MM.1S (cell line): ENCODE measurements at regions not wholly inside any gene's neighbourhood (a gene's known extent, or its start where the extent isn't known, plus 50 kb on each side); places are given as distances from the start of the nearest gene placed in this dataset.

Source experiments
- EZH2 ChIP-seq: fragments of 300-600 bp; sonication (generic); optimal IDR thresholded peaks from 2 replicates; pipeline ENCODE3; 2017; ENCODE audit warnings: low read depth, mild to moderate bottlenecking, antibody characterized with exemption, low read length, mixed read lengths
- TF ChIP-seq, protein P1 (sequence below): fragments of 300-600 bp; sonication (generic); IDR thresholded peaks from 2 replicates; pipeline ENCODE4 v1.5.1; 2016; ENCODE audit warnings: antibody characterized with exemption, low read length, mixed read lengths

DNA sequence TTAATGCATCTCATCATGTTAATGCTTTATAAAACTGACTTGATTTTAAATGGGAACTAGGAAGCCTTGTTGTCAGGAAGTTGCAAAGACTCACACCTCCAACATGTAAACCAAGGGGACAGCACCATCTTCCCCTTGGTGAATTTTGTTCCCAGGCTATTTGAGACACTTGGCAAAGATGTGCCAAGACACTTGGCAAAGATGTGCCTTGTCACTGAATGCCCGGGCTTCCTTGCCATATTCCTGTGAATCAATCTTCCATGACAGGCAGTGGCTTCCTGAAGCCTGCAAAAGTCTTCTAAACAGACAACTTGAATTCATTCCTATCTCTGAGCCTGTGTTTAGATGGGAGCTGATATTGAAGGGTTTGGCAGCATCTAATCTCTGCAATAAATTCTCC, 465.4 kb upstream of the C16orf82 start:
- TF ChIP-seq, protein P1, sequence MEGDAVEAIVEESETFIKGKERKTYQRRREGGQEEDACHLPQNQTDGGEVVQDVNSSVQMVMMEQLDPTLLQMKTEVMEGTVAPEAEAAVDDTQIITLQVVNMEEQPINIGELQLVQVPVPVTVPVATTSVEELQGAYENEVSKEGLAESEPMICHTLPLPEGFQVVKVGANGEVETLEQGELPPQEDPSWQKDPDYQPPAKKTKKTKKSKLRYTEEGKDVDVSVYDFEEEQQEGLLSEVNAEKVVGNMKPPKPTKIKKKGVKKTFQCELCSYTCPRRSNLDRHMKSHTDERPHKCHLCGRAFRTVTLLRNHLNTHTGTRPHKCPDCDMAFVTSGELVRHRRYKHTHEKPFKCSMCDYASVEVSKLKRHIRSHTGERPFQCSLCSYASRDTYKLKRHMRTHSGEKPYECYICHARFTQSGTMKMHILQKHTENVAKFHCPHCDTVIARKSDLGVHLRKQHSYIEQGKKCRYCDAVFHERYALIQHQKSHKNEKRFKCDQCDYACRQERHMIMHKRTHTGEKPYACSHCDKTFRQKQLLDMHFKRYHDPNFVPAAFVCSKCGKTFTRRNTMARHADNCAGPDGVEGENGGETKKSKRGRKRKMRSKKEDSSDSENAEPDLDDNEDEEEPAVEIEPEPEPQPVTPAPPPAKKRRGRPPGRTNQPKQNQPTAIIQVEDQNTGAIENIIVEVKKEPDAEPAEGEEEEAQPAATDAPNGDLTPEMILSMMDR, result no peak
- TF ChIP-seq EZH2, result no peak
